ENCODE measurements at regions not wholly inside any gene's neighbourhood (a gene's known extent, or its start where the extent isn't known, plus 50 kb on each side); places are given as distances from the start of the nearest gene placed in this dataset.

GRCh38 chr13:105312906-105313305 lies 1222.6 kb downstream of the EFNB2 start:
- no peak for TF ChIP-seq MAZ (IDR thresholded peaks at IDR 0.05; ENCODE audit: borderline replicate concordance, low read depth, low read length)
- no peak for TF ChIP-seq CTCF (conservative IDR thresholded peaks at IDR 0.05; ENCODE audit: low read depth, low read length)
- TF ChIP-seq RAD21 (IDR thresholded peaks at IDR 0.05; ENCODE audit: low read length) = no peak
- TF ChIP-seq POLR2A (IDR thresholded peaks at IDR 0.05; ENCODE audit: low read depth, low read length) = no peak
- no peak for TF ChIP-seq BHLHE40 (IDR thresholded peaks at IDR 0.05; ENCODE audit: low read depth, low read length)
- TF ChIP-seq RFX5 (IDR thresholded peaks at IDR 0.05; ENCODE audit: low read depth, low read length) = no peak
- TF ChIP-seq MXI1 (IDR thresholded peaks at IDR 0.05; ENCODE audit: borderline replicate concordance, low read depth, low read length) = no peak
- no peak for TF ChIP-seq SMC3 (IDR thresholded peaks at IDR 0.05; ENCODE audit: low read depth, low read length)
- TF ChIP-seq USF2 (IDR thresholded peaks at IDR 0.05; ENCODE audit: low read depth, low read length) = no peak
- TF ChIP-seq MAFK (IDR thresholded peaks at IDR 0.05; ENCODE audit: low read depth, low read length) = no peak

Measured in IMR-90 (cell line).